GM12878 (cell line): ENCODE measurements at regions not wholly inside any gene's neighbourhood (a gene's known extent, or its start where the extent isn't known, plus 50 kb on each side); places are given as distances from the start of the nearest gene placed in this dataset.

ENCODE experiments used
- CHD2 ChIP-seq: IDR thresholded peaks from 2 replicates; pipeline ENCODE4 v1.6.1; 2011; ENCODE audit warnings: low read depth, low read length, improper control_type of control experiment, borderline replicate concordance
- IRF4 ChIP-seq: IDR thresholded peaks from 2 replicates; pipeline ENCODE4 v1.6.1; 2011; ENCODE audit warnings: low read depth, low read length
- JUNB ChIP-seq: IDR thresholded peaks from 2 replicates; pipeline ENCODE4 v1.6.1; 2016; ENCODE audit warnings: antibody characterized with exemption, mild to moderate bottlenecking
- KDM1A ChIP-seq: fragments of 200-600 bp; sonication (generic); IDR thresholded peaks from 2 replicates; pipeline ENCODE4 v1.6.1; 2016; ENCODE audit warnings: borderline replicate concordance
- MEF2B ChIP-seq: fragments of 450-650 bp; IDR thresholded peaks from 2 replicates; pipeline ENCODE4 v1.6.1; 2018; ENCODE audit warnings: mild to moderate bottlenecking, moderate library complexity; ENCODE audit not compliant: partially characterized antibody, poor library complexity, severe bottlenecking
- MTA3 ChIP-seq: IDR thresholded peaks from 2 replicates; pipeline ENCODE4 v1.6.1; 2012; ENCODE audit warnings: low read length, inconsistent platforms, borderline replicate concordance
- MXI1 ChIP-seq: fragments of 150-350 bp; IDR thresholded peaks from 2 replicates; pipeline ENCODE4 v1.6.1; 2011; ENCODE audit warnings: low read depth, mild to moderate bottlenecking, inconsistent platforms, low read length, improper control_type of control experiment
- MYB ChIP-seq: fragments of 150-350 bp; IDR thresholded peaks from 2 replicates; pipeline ENCODE4 v1.6.1; 2014; ENCODE audit warnings: mild to moderate bottlenecking, low read depth, low read length, borderline replicate concordance
- NR2F1 ChIP-seq: fragments of 450-650 bp; conservative IDR thresholded peaks from 2 replicates; pipeline ENCODE4 v1.6.1; 2017; ENCODE audit warnings: mild to moderate bottlenecking
- RAD21 ChIP-seq: IDR thresholded peaks from 2 replicates; pipeline ENCODE4 v1.6.1; 2011; ENCODE audit warnings: mild to moderate bottlenecking, low read depth, low read length, moderate library complexity; ENCODE audit not compliant: insufficient read depth
- RFX5 ChIP-seq: IDR thresholded peaks from 2 replicates; pipeline ENCODE4 v1.6.1; 2011; ENCODE audit warnings: low read depth, low read length, improper control_type of control experiment
- SMAD5 ChIP-seq: IDR thresholded peaks from 2 replicates; pipeline ENCODE4 v1.6.1; 2016; ENCODE audit warnings: antibody characterized with exemption, low read depth
- ZNF274 ChIP-seq: IDR thresholded peaks from one replicate; pipeline ENCODE4 v1.8.0; 2011; ENCODE audit not compliant: insufficient read length, insufficient read depth
- ZNF384 ChIP-seq: IDR thresholded peaks from 2 replicates; pipeline ENCODE4 v1.6.1; 2012; ENCODE audit warnings: low read depth, mild to moderate bottlenecking, low read length, improper control_type of control experiment, borderline replicate concordance
- TF ChIP-seq, protein P1 (sequence below): fragments of 450-650 bp; IDR thresholded peaks from 2 replicates; pipeline ENCODE4 v1.6.1; 2017; ENCODE audit warnings: mild to moderate bottlenecking, low read depth, inconsistent platforms; ENCODE audit not compliant: poor library complexity, severe bottlenecking
- TF ChIP-seq, protein P2 (sequence below): fragments of 450-650 bp; IDR thresholded peaks from 2 replicates; pipeline ENCODE4 v1.6.1; 2017; ENCODE audit warnings: mild to moderate bottlenecking, moderate library complexity
- TF ChIP-seq, protein P3 (sequence below): IDR thresholded peaks from 2 replicates; pipeline ENCODE4 v1.6.1; 2011; ENCODE audit warnings: low read depth, mild to moderate bottlenecking, low read length, moderate library complexity, borderline replicate concordance; ENCODE audit errors: extremely low read depth
- TF ChIP-seq, protein P4 (sequence below): IDR thresholded peaks from 2 replicates; pipeline ENCODE4 v1.6.1; 2011; ENCODE audit warnings: borderline replicate concordance, low read depth, mild to moderate bottlenecking, moderate library complexity, mixed read lengths, low read length; ENCODE audit not compliant: insufficient read depth; ENCODE audit errors: extremely low read length

DNA sequence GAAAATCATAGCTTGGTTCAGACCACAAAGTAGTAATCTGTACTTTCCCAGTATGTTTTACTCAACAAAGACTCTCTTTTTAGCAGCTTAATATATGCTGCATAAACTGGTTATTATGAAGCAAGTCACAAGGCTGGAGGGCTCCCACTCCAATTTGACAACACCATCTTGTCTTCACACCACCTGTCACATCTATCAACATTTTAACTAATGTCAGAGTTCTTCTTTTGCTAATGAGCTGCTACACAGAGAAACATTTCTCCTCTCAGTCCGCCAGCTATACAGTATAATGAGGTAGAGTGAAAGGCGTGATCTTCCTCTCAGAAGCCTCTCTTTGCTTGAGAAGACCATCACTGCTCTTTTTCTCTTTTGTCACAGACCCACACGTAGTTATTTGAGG, 230.1 kb downstream of the BARHL2 start (continued):
- TF ChIP-seq, protein P1, sequence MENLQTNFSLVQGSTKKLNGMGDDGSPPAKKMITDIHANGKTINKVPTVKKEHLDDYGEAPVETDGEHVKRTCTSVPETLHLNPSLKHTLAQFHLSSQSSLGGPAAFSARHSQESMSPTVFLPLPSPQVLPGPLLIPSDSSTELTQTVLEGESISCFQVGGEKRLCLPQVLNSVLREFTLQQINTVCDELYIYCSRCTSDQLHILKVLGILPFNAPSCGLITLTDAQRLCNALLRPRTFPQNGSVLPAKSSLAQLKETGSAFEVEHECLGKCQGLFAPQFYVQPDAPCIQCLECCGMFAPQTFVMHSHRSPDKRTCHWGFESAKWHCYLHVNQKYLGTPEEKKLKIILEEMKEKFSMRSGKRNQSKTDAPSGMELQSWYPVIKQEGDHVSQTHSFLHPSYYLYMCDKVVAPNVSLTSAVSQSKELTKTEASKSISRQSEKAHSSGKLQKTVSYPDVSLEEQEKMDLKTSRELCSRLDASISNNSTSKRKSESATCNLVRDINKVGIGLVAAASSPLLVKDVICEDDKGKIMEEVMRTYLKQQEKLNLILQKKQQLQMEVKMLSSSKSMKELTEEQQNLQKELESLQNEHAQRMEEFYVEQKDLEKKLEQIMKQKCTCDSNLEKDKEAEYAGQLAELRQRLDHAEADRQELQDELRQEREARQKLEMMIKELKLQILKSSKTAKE: peak; percentile 25
- TF ChIP-seq RFX5 (no peak), MXI1 (peak; percentile 40; the same call in 1 of the 2 replicates), MYB (no peak), KDM1A (no peak), CHD2 (no peak), ZNF384 (no peak), NR2F1 (0 out of 2 replicates have a peak, but pooled peaks have one; percentile 15), SMAD5 (no peak), RAD21 (no peak), IRF4 (no peak), MEF2B (no peak), ZNF274 (no peak), MTA3 (no peak), JUNB (no peak)
- TF ChIP-seq, protein P2, sequence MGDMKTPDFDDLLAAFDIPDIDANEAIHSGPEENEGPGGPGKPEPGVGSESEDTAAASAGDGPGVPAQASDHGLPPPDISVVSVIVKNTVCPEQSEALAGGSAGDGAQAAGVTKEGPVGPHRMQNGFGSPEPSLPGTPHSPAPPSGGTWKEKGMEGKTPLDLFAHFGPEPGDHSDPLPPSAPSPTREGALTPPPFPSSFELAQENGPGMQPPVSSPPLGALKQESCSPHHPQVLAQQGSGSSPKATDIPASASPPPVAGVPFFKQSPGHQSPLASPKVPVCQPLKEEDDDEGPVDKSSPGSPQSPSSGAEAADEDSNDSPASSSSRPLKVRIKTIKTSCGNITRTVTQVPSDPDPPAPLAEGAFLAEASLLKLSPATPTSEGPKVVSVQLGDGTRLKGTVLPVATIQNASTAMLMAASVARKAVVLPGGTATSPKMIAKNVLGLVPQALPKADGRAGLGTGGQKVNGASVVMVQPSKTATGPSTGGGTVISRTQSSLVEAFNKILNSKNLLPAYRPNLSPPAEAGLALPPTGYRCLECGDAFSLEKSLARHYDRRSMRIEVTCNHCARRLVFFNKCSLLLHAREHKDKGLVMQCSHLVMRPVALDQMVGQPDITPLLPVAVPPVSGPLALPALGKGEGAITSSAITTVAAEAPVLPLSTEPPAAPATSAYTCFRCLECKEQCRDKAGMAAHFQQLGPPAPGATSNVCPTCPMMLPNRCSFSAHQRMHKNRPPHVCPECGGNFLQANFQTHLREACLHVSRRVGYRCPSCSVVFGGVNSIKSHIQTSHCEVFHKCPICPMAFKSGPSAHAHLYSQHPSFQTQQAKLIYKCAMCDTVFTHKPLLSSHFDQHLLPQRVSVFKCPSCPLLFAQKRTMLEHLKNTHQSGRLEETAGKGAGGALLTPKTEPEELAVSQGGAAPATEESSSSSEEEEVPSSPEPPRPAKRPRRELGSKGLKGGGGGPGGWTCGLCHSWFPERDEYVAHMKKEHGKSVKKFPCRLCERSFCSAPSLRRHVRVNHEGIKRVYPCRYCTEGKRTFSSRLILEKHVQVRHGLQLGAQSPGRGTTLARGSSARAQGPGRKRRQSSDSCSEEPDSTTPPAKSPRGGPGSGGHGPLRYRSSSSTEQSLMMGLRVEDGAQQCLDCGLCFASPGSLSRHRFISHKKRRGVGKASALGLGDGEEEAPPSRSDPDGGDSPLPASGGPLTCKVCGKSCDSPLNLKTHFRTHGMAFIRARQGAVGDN: 0 out of 2 replicates have a peak, but pooled peaks have one; percentile 63
- TF ChIP-seq, protein P3, sequence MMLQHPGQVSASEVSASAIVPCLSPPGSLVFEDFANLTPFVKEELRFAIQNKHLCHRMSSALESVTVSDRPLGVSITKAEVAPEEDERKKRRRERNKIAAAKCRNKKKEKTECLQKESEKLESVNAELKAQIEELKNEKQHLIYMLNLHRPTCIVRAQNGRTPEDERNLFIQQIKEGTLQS: no peak
- TF ChIP-seq, protein P4, sequence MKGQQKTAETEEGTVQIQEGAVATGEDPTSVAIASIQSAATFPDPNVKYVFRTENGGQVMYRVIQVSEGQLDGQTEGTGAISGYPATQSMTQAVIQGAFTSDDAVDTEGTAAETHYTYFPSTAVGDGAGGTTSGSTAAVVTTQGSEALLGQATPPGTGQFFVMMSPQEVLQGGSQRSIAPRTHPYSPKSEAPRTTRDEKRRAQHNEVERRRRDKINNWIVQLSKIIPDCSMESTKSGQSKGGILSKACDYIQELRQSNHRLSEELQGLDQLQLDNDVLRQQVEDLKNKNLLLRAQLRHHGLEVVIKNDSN: no peak
- TF ChIP-seq, all 136 proteins: peak for 14
